H1 (cell line): ENCODE measurements at regions not wholly inside any gene's neighbourhood (a gene's known extent, or its start where the extent isn't known, plus 50 kb on each side); places are given as distances from the start of the nearest gene placed in this dataset.

Source experiments
- CTCF ChIA-PET: fragments of 300-600 bp; sonication (Branson Sonifier 250); formaldehyde crosslinking; loops from one replicate; lab custom pipeline; 2021; ENCODE audit not compliant: partially characterized antibody; lab: Charles Lee
- POLR2A ChIA-PET: fragments of 300-600 bp; sonication (Branson Sonifier 250); formaldehyde crosslinking; loops from one replicate; lab custom pipeline; 2021; ENCODE audit warnings: inconsistent platforms; ENCODE audit not compliant: partially characterized antibody; lab: Charles Lee
- DNase-seq, 2 experiments: peaks; one replicate each; pipeline versions ENCODE4 v3.0.0 to v3.0.0-alpha.2; 2010 to 2022; ENCODE audit warnings: low spot score in 2 of 2, low read depth in 1 of 2, mixed read lengths in 1 of 2
- FAIRE-seq: peaks from 2 replicates; lab custom pipeline; 2011; peaks lifted over from hg19 to GRCh38; lab: Jason Lieb, UNC
- H2AFZ ChIP-seq: 2 replicates; pipeline ENCODE4 v1.8.1; 2012; ENCODE audit warnings: low read length, inconsistent platforms
- H2AK5ac ChIP-seq: 2 replicates; pipeline ENCODE4 v1.6.1; 2013; ENCODE audit warnings: low read depth, low read length
- H2BK120ac ChIP-seq: replicated peaks from 2 replicates; pipeline ENCODE3; 2013; ENCODE audit warnings: low read depth, low read length, inconsistent platforms
- H2BK12ac ChIP-seq: 2 replicates; pipeline ENCODE4 v1.6.1; 2013; ENCODE audit warnings: low read depth, low read length
- H2BK15ac ChIP-seq: 2 replicates; pipeline ENCODE4 v1.6.1; 2013; ENCODE audit warnings: low read length
- H2BK20ac ChIP-seq: 2 replicates; pipeline ENCODE4 v1.6.1; 2013; ENCODE audit warnings: low read length
- H2BK5ac ChIP-seq: 2 replicates; pipeline ENCODE4 v1.6.1; 2013; ENCODE audit warnings: low read depth, low read length
- H3K14ac ChIP-seq: 2 replicates; pipeline ENCODE4 v1.6.1; 2013; ENCODE audit warnings: inconsistent platforms; ENCODE audit not compliant: insufficient read length
- H3K18ac ChIP-seq: 2 replicates; pipeline ENCODE4 v1.6.1; 2013; ENCODE audit warnings: low read length; ENCODE audit errors: extremely low read depth
- H3K23ac ChIP-seq: 2 replicates; pipeline ENCODE4 v1.6.1; 2013; ENCODE audit warnings: inconsistent platforms; ENCODE audit not compliant: insufficient read length
- H3K23me2 ChIP-seq: 2 replicates; pipeline ENCODE4 v1.6.1; 2013; ENCODE audit warnings: low read depth, low read length
- H3K27ac ChIP-seq: 2 replicates; pipeline ENCODE4 v1.6.1; 2011; ENCODE audit warnings: low read depth, low read length, inconsistent platforms
- H3K27me3 ChIP-seq, 4 experiments: replicated peaks in 1 of 4; 1 replicate in 1 of 4; 2 replicates in 3 of 4; pipeline versions ENCODE4 v1.6.1 to v1.8.1; 2011 to 2013; ENCODE audit warnings: low read length in 3 of 4, mild to moderate bottlenecking in 3 of 4, inconsistent platforms in 2 of 4, mixed read lengths in 2 of 4, moderate library complexity in 1 of 4; ENCODE audit not compliant: control insufficient read depth in 3 of 4, insufficient read depth in 3 of 4; ENCODE audit errors: extremely low read depth in 1 of 4
- H3K36me3 ChIP-seq, 4 experiments: 2 replicates each; pipeline versions ENCODE4 v1.6.1 to v1.8.1; 2011 to 2013; ENCODE audit warnings: mild to moderate bottlenecking in 4 of 4, low read length in 3 of 4, moderate library complexity in 2 of 4, control low read depth in 1 of 4, inconsistent platforms in 1 of 4; ENCODE audit not compliant: insufficient read depth in 4 of 4, control insufficient read depth in 2 of 4
- H3K4ac ChIP-seq: replicated peaks from 2 replicates; pipeline ENCODE3; 2013; ENCODE audit warnings: low read length, low read depth, mixed read lengths, inconsistent platforms; ENCODE audit not compliant: insufficient read length
- H3K4me1 ChIP-seq, 4 experiments: replicated peaks in 1 of 4; 1 replicate in 1 of 4; 2 replicates in 3 of 4; pipeline versions ENCODE4 v1.6.1 to v1.8.1; 2011 to 2013; ENCODE audit warnings: low read length in 3 of 4, inconsistent platforms in 2 of 4, mixed read lengths in 1 of 4; ENCODE audit not compliant: insufficient read depth in 4 of 4, control insufficient read depth in 3 of 4
- H3K4me2 ChIP-seq, 2 experiments: 2 replicates each; pipeline versions ENCODE4 v1.6.1 to v1.8.1; 2011 to 2013; ENCODE audit warnings: low read depth in 2 of 2, low read length in 2 of 2, control low read depth in 1 of 2, inconsistent platforms in 1 of 2, mild to moderate bottlenecking in 1 of 2; ENCODE audit not compliant: insufficient read depth in 1 of 2
- H3K4me3 ChIP-seq, 4 experiments: fragments of 200-600, 300-600 bp in 1 of 4; sonication (generic), shearing (Covaris generic), sonication (Bioruptor Twin) in 1 of 4; 2 replicates each; pipeline versions ENCODE4 v1.5.1 to v1.8.1; 2011 to 2016; ENCODE audit warnings: low read length in 4 of 4, low read depth in 3 of 4, control low read depth in 2 of 4, inconsistent platforms in 2 of 4, mild to moderate bottlenecking in 2 of 4, mixed read lengths in 1 of 4, moderate library complexity in 1 of 4; ENCODE audit not compliant: insufficient read depth in 2 of 4; ENCODE audit errors: extremely low read depth in 1 of 4
- H3K56ac ChIP-seq: replicated peaks from 2 replicates; pipeline ENCODE3; 2013; ENCODE audit warnings: low read depth, mild to moderate bottlenecking, mixed read lengths, low read length, inconsistent platforms; ENCODE audit not compliant: insufficient read length
- H3K79me1 ChIP-seq: 2 replicates; pipeline ENCODE4 v1.6.1; 2013; ENCODE audit warnings: low read depth, low read length, control low read depth
- H3K79me2 ChIP-seq, 2 experiments: 2 replicates each; pipeline versions ENCODE4 v1.6.1 to v1.8.1; 2012 to 2013; ENCODE audit warnings: low read length in 2 of 2, mild to moderate bottlenecking in 2 of 2, inconsistent platforms in 1 of 2; ENCODE audit not compliant: insufficient read depth in 2 of 2, control insufficient read depth in 1 of 2
- H3K9ac ChIP-seq, 4 experiments: replicated peaks in 1 of 4; 1 replicate in 1 of 4; 2 replicates in 3 of 4; pipeline versions ENCODE4 v1.6.1 to v1.8.1; 2011 to 2013; ENCODE audit warnings: low read depth in 3 of 4, low read length in 3 of 4, control low read depth in 2 of 4, mild to moderate bottlenecking in 2 of 4, moderate library complexity in 2 of 4, inconsistent platforms in 1 of 4; ENCODE audit errors: extremely low read depth in 1 of 4
- H3K9me3 ChIP-seq, 2 experiments: 2 replicates each; pipeline versions ENCODE4 v1.6.1 to v1.8.1; 2012 to 2013; ENCODE audit warnings: mild to moderate bottlenecking in 2 of 2, moderate library complexity in 2 of 2, control low read depth in 1 of 2, inconsistent platforms in 1 of 2, low read depth in 1 of 2, low read length in 1 of 2, mixed read lengths in 1 of 2; ENCODE audit not compliant: insufficient read depth in 2 of 2
- H4K20me1 ChIP-seq, 2 experiments: replicated peaks in 1 of 2; 2 replicates each; pipeline versions ENCODE3 to v1.8.1; 2011 to 2013; ENCODE audit warnings: inconsistent platforms in 2 of 2, low read length in 2 of 2, mild to moderate bottlenecking in 1 of 2; ENCODE audit not compliant: insufficient read depth in 2 of 2, control insufficient read depth in 1 of 2
- H4K5ac ChIP-seq: 2 replicates; pipeline ENCODE4 v1.6.1; 2013; ENCODE audit warnings: low read length, low read depth, mixed read lengths, inconsistent platforms; ENCODE audit not compliant: insufficient read length
- H4K8ac ChIP-seq: 2 replicates; pipeline ENCODE4 v1.8.0; 2013; ENCODE audit warnings: mild to moderate bottlenecking, moderate library complexity, low read length, inconsistent platforms; ENCODE audit not compliant: insufficient read depth; ENCODE audit errors: extremely low read depth
- H4K91ac ChIP-seq: replicated peaks from 2 replicates; pipeline ENCODE3; 2013; ENCODE audit warnings: low read length, mixed read lengths, inconsistent platforms; ENCODE audit not compliant: insufficient read length
- EP300 ChIP-seq, 2 experiments: IDR thresholded peaks; 1 replicate in 1 of 2; 2 replicates in 1 of 2; pipeline ENCODE4 v1.6.1; 2011 to 2012; ENCODE audit warnings: low read depth in 2 of 2, low read length in 2 of 2, mild to moderate bottlenecking in 2 of 2, borderline replicate concordance in 1 of 2, inconsistent platforms in 1 of 2, moderate library complexity in 1 of 2
- JUND ChIP-seq: IDR thresholded peaks from 2 replicates; pipeline ENCODE4 v1.6.1; 2011; ENCODE audit warnings: mild to moderate bottlenecking, improper control_type of control experiment, low read length
- KDM1A ChIP-seq: fragments of 200-600, 300-600 bp; sonication (generic); IDR thresholded peaks from 2 replicates; pipeline ENCODE4 v1.7.1; 2016; ENCODE audit warnings: mild to moderate bottlenecking, low read length, borderline replicate concordance
- POLR2A ChIP-seq, 2 experiments: IDR thresholded peaks; 1 replicate in 1 of 2; 2 replicates in 1 of 2; pipeline ENCODE4 v1.6.1; 2011; ENCODE audit warnings: low read depth in 2 of 2, low read length in 2 of 2, mild to moderate bottlenecking in 2 of 2; ENCODE audit errors: control extremely low read depth in 1 of 2
- RBBP5 ChIP-seq: IDR thresholded peaks from 2 replicates; pipeline ENCODE4 v1.7.1; 2012; ENCODE audit warnings: low read depth, mild to moderate bottlenecking, inconsistent platforms, low read length, moderate library complexity, borderline replicate concordance
- RNF2 ChIP-seq: fragments of 200-900, 300-1000 bp; sonication (generic); IDR thresholded peaks from 2 replicates; pipeline ENCODE4 v1.7.1; 2016; ENCODE audit warnings: borderline replicate concordance, low read depth, mild to moderate bottlenecking, antibody characterized with exemption, low read length; ENCODE audit not compliant: poor library complexity, severe bottlenecking; ENCODE audit errors: missing control alignments
- SAP30 ChIP-seq: fragments of 300-600 bp; sonication (generic); IDR thresholded peaks from 2 replicates; pipeline ENCODE4 v1.7.1; 2012; ENCODE audit warnings: low read length, moderate library complexity, mild to moderate bottlenecking, inconsistent platforms; ENCODE audit not compliant: insufficient read depth, insufficient replicate concordance
- TAF1 ChIP-seq: IDR thresholded peaks from 2 replicates; pipeline ENCODE4 v1.6.1; 2011; ENCODE audit warnings: mild to moderate bottlenecking, low read depth, low read length
- ZNF274 ChIP-seq: IDR thresholded peaks from 2 replicates; pipeline ENCODE4 v1.7.0; 2012; ENCODE audit warnings: low read length, borderline replicate concordance; ENCODE audit errors: extremely low read depth
- WGBS, 2 experiments: shearing (Covaris generic) in 1 of 2; methylation state at CpG; one replicate each; pipeline versions ENCODE4 v1.1.6 to v1.1.7; 2013 to 2015; ENCODE audit warnings: low lambda C conversion rate in 2 of 2, mixed read lengths in 2 of 2, inconsistent platforms in 1 of 2, low coverage in 1 of 2, missing lambda C conversion rate in 1 of 2; ENCODE audit not compliant: insufficient replicate concordance in 2 of 2, insufficient coverage in 1 of 2, insufficient read length in 1 of 2; ENCODE audit errors: extremely low coverage in 1 of 2, missing lambda C conversion rate in 1 of 2; 5-methylcytosine and 5-hydroxymethylcytosine counted together

DNA sequence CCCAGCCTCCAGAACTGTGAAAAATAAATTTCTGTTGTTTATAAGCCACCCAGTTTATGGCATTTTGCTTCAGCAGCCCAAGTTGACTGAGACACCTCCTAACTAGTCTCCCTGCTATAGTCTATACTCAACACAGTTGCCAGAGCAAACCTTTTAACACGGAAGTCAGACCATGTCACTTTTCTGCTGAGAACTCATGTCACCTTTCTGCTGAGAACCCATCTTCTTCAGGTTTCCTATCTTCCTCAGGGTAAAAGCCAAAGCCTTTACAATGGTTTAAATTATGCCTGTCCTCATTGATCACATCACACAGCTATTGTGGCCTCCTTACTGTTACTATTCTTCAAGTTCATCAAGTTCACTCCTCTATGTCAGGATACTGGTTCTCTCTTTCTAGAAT is 74.3 kb upstream of the SOX6 start:
- CTCF ChIA-PET: no interaction called here
- no peak for TF ChIP-seq JUND
- no peak for TF ChIP-seq KDM1A
- TF ChIP-seq SAP30: no peak
- no peak for TF ChIP-seq EP300 (IDR thresholded peaks at IDR 0.05; ENCODE audit: borderline replicate concordance in 1 of 2, low read depth in 2 of 2, low read length in 2 of 2)
- TF ChIP-seq RNF2: no peak
- TF ChIP-seq ZNF274: no peak
- no peak for TF ChIP-seq POLR2A (IDR thresholded peaks at IDR 0.05; ENCODE audit: control extremely low read depth in 1 of 2, low read depth in 2 of 2, low read length in 2 of 2)
- no peak for TF ChIP-seq RBBP5
- no peak for TF ChIP-seq TAF1
- H2BK20ac ChIP-seq: no peak overlapping the region

More for the DNA sequence above, 74.3 kb upstream of the SOX6 start:
- no peak overlapping the region for H3K23ac ChIP-seq
- no peak overlapping the region for H4K91ac ChIP-seq
- H2AFZ ChIP-seq: no peak overlapping the region
- POLR2A ChIA-PET: no interaction called here
- H4K8ac ChIP-seq: no peak overlapping the region
- no peak overlapping the region for H3K14ac ChIP-seq
- no peak overlapping the region for H2BK120ac ChIP-seq
- WGBS, 2 experiments: 81% methylated on average over 1 of the region's 1 CpG; no CpG with 5 or more reads in 1 of the 2 experiments
- no peak overlapping the region for H3K4me3 ChIP-seq
- no peak overlapping the region for H3K4me2 ChIP-seq
- no peak overlapping the region for H3K18ac ChIP-seq
- DNase-seq (no peak), FAIRE-seq (no peak)
- no peaks in the 10 kb centered on the region for H3K27me3 ChIP-seq
- no peak overlapping the region for H4K5ac ChIP-seq
- H2BK12ac ChIP-seq: no peak overlapping the region
- no peaks in the 10 kb centered on the region for H3K4me1 ChIP-seq
- no peaks in the 10 kb centered on the region for H3K79me1 ChIP-seq
- H3K4ac ChIP-seq: no peak overlapping the region
- 0 out of 7 replicates have a peak overlapping the region, but pooled peaks of 1 of the 4 experiments have one; percentile 1 for H3K9ac ChIP-seq
- H3K9me3 ChIP-seq: no peaks in the 10 kb centered on the region
- H3K79me2 ChIP-seq: no peaks in the 10 kb centered on the region
- H3K56ac ChIP-seq: no peak overlapping the region
- no peak overlapping the region for H2BK5ac ChIP-seq
- no peak overlapping the region for H2BK15ac ChIP-seq
- no peaks in the 10 kb centered on the region for H4K20me1 ChIP-seq
- no peak overlapping the region for H2AK5ac ChIP-seq
- no peaks in the 10 kb centered on the region for H3K23me2 ChIP-seq
- H3K36me3 ChIP-seq: no peaks in the 10 kb centered on the region
- H3K27ac ChIP-seq: no peak overlapping the region
